HG02798 (cell line): ENCODE measurements at regions not wholly inside any gene's neighbourhood (a gene's known extent, or its start where the extent isn't known, plus 50 kb on each side); places are given as distances from the start of the nearest gene placed in this dataset.
A peak's percentile ranks its signal among the peaks of the same experiment; 100 is the strongest.

Experiments
- ATAC-seq: cut with Tn5 transposase; IDR thresholded peaks from one replicate; pipeline ENCODE4 v1.9.1; 2021; ENCODE audit warnings: mild to moderate bottlenecking; ENCODE audit not compliant: unreplicated experiment, poor library complexity

DNA sequence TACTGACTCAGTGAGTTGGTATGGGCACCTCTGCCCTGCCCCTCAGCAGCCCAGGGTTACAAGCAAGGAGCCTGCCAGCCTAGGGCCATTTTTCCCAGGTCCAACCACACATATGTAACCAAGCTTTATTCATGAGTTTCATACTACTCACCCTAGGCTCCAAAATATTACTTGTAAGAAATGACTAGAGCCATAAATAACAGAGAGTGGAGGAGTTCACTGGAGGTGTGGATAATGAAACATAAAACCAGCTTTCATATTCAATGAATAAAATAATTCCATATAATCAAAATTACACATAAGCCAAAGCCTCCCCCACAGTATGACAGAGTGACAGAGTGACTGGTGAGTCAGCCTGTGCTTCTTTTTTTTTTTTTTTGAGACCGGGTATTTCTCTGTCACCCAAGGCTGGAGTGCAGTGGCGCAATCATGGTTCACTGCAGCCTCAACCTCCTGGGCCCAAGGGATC lies 229.8 kb upstream of the SASH1 start:
- ATAC-seq = no peak

DNA sequence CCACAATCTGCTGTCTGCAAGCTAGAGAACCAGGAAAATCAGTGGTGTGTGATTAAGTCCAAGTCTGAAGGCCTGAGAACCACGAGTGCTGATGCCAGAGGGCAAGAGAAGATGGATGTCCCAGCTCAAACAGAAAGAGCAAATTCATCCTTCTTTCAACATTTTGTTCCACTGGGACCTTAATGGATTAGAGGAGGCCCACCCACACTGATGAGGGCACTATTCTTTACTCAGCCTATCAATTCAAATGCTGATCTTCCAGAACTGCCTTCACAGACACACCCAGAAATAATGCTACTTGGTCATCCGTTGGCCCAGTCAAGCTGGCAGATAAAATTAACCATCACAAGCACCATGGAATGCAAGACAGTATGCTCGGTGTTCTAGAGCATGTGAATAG lies 226.6 kb upstream of the SASH1 start:
- no peak for ATAC-seq

DNA sequence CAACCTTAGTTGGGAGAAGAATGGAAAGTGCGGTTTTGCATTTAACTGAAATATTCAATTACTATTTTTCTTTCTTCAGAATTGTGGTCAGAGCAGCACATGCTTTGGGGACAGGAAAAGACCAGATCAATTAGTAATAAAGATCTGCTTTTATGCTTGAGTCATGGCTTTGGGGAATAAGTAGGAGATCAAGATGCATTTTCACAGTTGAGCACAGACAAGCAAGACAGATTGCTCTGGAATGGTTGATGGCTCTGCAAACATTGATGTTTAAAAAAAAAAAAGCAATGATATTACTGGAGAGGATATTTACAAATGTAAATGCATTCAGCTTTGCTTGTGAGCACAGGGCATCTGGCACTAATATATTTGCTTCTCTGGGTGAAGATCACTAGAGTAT lies 224.4 kb upstream of the SASH1 start:
- ATAC-seq = no peak

DNA sequence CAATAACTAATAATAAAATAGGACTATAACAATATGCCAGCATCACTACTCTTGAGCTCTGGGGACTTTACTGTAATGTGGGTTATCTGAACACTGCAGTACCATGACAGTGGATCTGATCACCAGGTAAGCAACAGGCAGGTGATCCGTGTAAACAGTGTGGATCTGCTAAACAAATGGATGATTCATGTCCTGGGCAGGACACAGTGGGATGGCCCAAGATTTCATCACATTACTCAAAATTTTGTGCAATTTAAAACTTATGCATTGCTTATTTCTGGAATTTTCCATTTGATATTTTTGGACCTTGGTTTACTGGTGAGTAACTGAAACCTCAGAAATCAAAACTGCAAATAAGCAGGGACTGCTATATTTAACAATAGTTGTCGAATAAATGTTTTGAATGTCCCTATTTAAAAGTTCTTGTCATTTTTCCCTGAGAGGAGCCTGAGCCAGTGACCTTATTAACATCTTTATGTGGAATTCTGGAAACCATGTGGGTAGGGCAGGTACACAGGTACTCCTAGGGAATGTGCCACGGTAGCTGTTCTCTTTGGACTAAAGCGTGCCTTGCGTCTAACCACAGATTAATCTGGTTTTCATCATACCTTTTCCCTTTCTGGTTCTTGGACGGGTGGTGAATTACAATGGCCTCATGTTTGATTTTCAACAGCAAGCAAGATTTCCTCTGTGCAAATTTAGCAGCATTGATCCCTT lies 214.5 kb upstream of the SASH1 start:
- ATAC-seq = no peak

DNA sequence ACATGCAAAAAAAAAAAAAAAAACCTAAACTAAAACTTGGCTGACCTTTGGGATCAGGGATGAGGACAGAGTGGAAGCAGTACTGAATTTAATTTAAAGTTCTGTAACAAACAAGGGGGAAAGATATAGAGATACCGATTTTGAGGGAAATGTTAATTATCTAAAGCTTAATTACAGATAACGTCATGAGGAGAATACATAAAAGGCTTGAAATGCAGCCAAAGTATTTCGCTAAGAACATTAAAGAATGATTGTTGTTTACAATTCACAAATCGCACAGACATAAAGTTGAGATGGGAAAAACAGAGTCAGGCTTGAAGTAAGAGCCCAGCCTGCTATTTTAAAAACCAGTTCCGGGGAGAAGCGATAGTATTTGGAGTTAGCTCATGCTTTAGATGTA lies 208.0 kb upstream of the SASH1 start:
- ATAC-seq = no peak

DNA sequence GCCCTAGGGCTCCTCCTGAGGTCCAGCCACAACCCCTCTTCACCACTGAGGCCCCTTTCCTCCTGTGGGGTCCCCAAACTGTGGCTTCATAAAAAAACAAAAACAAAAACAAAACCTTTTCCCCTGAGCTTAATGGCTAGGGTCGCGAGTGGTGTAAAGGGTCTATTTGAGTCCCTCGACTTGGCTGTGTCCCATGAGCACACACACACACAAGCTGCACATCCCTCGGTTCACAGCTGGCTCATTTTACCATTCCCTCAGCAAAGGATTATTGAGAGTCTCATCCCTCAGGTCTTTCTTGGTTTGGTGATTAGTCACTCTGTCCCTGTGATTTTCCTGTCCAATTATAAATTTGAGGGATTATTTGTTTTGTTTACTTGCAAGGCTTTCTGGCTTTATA lies 206.1 kb upstream of the SASH1 start:
- ATAC-seq = no peak

DNA sequence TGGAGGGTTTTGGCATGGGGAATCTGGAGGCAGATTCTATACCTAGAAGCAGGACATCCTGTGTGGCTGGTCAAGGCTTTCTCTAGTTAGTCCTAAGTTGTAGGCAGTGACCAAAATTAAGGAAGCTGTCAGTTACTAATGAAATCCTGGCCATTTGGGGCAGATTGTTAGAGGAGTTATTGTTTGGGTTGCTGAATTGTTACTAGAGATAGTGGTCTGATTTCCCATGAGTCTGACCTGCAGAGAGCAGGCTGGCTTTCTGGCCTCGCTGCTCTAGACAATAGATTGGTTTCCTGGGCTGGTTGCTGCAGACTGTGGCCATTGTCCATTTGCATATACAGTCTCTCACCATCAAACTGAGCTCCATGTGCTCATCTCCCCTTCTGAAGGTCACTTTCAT lies 205.0 kb upstream of the SASH1 start:
- ATAC-seq = no peak

DNA sequence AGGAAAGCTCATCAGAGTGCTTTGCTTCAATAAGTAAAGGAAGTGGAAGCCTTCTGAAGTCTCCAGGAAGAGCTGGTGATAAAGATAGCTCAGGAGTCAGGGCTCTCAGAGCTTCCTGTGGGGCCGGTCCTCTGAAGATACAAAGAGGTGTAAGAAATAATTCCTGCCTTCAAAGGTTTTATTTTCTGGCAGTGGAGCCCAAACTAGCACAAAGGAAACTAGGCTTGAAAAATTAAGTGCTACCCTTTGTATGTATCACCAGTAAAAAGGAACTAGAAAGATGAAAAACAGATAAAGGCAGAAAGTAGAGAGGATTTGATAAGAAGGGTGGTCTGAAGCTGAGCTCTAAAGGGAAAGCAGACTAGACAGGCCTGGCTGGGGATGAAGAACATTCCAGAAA lies 204.1 kb upstream of the SASH1 start:
- no peak for ATAC-seq

DNA sequence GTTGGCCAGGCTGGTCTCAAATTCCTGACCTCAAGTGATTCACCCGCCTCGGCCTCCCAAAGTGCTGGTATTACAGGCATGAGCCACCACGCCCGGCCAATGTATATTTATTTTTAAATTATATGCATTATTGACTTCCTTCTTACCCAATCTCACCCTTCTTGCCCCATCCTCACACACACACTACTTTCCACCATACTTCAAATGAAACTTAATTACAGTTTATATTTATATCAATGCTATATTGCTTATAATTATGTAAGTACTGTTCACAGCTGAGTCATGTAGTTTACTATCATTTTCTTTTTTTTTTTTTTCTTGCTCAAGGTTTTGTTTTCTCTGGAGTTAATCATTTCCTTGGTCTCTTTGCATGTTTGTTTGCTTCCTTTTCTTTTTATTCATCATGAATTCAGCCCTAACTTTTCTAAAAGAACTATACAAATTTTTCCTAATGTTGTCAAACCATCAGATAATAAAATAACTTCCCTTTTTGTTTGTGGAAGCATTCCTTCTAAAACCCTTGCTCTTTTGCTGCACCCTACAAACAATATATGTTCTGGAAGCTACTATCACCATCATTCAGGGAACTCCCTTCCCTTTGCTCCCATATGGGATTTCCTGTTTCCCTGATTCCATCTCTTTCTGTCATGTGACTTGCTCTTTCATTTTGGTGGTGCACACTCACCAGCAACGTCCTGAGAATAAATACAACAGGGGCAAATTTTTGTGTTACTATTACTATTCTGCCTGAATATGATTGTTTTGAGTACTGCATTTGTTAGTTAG lies 201.7 kb upstream of the SASH1 start:
- ATAC-seq = no peak

DNA sequence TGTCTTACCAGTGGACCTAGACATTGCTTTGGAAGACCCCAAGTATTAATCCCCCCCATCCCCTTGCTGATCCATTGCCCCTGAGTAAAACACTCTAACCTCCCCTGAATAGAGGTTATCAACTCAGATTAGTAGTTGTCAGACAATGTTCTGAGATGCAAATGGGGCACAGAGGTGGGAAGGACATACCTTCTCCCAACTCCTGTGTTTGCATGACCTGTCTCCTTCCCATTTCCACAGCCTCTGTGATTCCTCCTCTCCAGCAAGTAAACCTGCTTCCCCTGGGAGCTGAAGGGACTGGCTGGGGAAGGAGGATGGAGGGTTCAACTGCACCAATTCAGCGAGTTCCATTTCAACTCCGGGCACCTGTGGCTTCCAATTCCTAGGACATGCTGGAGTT lies 199.8 kb upstream of the SASH1 start:
- no peak for ATAC-seq

DNA sequence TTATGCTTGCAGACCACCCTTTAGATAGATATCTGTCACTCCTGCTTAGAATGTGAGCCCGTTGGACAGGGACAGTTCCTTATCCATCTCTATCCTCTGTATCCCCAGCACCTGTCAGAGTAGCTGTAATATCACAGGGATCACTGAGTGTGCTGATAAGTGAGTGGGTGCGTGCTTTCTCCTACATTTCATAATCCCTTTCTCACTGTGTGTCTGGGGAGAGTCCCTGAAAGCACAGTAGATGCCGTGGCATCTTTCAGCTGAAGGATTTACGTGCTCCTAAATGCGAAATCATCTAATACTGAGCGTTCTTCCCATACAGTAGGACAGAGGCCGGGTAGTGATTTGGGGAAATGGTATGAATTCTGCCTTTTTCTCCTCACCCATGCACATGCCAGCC lies 198.9 kb upstream of the SASH1 start:
- ATAC-seq = no peak

DNA sequence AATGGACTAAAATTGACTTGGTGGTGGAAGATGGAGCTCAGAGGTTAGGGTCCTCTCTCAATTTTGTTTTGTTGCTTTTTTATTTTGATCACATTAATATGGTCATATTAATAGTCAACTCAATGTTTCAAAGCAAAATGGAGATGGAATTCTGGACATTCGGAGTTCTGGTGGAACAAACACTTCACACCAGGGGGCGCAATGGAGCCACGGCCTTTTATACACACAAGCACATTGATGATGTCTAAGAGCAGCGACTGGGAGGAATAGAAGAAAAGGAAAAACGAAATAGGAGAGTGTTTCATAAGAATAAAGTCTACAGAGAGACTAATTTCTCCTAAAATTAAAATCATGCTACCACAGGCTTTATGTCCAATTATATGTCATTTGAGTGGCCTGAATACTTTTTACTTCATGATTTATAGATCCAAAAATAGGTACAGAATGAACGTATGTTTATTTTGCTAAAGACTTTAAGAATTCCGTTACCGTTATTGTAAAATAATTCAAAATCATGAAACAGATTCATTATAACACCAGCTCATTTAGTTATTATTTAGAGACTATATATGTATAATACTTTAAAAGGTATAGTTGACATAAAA lies 197.6 kb upstream of the SASH1 start:
- peak; percentile 81 for ATAC-seq

DNA sequence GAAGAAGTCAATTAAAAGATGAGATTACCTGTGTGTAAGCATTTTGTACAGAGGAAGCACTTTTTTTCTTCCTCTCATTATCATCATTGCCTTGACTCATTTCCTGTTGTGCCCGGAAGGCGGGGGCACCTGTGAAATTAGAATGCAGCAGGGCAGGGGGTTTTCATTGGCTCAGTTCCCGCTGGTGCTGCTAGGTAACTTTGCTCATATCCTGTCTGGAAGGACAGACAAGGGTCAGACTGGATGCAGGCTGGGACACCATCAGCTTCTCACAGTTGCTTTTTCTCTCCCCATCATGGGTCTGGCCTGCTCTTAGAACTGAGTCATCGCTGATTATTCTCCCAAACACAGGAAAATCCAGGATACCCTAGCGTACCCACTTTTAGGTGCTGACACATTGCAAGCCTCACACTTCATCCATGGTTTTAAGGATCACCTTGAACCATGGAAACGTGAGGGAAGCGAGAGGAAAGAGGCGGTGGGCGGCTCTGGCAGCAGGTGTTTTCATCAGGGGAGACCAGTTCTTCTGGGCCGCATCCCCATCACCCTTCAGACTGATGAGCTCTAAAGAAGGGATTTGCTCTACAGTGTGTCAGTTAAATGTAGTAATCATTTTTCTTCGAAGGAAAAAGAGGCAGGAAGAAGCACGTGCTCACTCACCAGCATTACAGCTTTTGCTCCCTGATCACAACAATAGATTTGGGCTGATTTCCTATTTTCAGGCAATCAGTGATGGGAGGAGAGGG lies 195.7 kb upstream of the SASH1 start:
- no peak for ATAC-seq

DNA sequence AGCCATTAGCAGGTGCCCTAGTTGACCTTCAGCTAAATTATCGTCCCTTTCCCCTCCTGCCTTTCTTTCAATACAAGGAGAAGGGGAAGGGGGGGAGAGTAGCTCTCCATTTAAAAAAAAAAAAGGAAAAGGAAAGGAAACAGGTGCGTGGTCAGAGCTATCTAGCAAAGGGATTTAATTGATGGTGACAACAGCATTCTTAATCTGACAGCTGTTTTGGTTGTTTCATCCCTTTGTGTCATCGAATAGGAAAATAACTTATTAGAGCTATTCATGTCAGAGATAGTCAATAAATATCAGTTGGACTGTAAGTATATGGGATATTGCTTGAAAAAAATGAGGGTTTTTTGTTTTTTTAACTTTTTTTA lies 195.2 kb upstream of the SASH1 start:
- ATAC-seq = no peak

DNA sequence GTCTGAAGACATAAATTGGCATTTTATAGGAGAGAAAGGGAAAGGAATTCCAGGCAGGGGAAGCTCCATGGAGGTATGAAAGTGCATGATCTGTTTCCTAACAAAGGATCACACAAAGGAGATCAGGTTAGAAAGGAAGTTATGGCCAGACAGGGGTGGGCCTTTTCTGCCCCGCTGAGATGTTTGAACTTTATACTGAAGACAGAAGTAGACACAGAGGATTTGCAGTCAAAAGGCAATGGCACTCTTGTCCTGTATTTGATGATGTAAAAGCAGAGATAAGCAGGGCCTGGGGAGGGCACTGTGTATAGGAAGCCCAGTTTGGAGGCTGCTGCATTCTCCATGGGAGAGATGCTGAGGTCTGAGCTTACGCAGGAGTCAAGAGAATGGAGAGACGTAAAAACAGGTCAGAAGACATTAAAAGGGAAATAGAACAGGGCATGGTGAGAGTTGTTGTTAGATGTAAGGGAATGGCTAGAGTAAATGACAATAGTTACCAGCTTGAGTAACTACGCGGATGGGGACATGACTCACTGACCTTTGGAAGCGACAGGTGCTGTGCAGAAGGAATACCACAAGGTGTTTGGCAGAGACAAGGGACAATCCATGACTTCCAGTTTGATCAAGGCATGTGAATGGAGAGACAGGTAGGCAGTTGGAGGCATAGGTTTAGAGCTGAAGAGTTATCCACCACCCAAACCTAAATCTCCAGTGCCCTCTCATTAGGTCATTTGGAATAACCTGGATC lies 190.6 kb upstream of the SASH1 start:
- no peak for ATAC-seq

DNA sequence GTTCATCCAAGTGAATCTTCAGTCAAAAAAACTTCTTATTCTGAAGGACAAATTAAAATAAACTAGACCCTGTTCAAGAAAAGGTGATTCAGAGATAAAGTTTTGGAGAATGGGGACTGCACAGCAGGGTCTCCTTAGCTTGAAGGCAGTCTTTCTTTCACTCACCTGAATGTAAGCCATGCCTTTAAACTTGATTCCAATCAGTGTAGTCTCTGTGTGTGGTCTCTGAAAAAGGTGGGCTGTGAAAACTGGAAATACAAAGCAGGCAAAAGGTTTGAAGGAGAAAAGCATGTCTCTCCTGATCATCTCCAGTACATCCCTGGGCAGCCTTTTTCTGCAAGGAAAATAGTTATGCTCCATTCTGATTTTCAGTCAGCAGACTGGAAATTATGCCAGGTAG lies 188.0 kb upstream of the SASH1 start:
- ATAC-seq = no peak

DNA sequence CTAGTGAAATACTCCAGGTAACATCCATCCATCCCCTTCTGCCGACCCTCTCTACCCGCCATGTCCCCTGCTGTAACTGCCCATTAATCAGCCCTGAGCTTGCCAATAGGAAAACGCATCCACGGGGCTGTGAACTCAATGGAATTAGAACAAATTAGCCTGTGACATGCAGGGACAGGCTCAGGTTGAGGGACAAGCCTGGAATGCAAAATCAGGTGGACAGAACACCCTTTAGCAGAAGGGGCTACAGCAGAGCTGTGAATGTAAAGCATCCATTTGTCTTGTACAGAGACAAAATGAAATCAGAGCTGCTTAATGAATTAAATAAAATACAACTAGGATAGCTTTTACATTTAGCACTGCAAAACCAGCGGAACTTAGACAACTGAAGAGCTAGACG lies 187.3 kb upstream of the SASH1 start:
- ATAC-seq = no peak

DNA sequence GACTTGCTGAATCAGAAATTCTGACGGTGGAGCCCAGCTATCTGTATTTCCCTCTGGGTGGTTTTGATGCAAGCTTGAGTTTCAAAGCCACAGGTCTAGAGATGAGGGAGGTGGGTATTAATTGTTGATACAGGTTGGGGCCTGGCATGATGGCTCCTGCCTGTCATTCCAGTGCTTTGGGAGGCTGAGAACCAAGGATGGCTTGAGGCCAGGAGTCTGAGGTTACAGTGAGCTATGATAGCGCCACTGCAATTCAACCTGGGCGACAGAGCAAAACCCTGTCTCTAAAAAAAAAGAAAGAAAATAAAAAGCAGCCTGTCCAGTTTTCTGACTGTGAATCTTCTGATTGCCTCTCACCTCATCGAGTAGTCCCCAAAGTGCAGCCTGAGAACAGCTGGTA lies 184.8 kb upstream of the SASH1 start:
- ATAC-seq = no peak

DNA sequence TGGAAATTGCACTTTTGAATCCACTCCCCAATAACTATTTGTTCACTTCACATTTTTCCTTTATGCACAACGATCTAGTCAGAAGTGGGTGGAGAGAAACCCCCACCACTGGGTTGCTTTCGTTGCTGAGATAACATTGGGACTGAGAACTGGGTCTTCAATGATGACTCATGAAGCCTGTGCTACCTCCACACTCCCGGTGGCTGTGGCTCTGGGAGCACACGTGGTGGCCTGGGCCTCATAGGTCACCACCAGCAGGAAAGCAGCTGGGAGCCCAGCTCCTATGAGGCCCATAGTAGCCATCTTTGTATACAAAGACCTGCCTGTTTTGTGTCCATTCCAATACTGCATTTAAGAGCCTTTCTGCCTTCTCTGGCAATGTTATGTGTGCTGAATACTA lies 178.0 kb upstream of the SASH1 start:
- ATAC-seq = no peak

DNA sequence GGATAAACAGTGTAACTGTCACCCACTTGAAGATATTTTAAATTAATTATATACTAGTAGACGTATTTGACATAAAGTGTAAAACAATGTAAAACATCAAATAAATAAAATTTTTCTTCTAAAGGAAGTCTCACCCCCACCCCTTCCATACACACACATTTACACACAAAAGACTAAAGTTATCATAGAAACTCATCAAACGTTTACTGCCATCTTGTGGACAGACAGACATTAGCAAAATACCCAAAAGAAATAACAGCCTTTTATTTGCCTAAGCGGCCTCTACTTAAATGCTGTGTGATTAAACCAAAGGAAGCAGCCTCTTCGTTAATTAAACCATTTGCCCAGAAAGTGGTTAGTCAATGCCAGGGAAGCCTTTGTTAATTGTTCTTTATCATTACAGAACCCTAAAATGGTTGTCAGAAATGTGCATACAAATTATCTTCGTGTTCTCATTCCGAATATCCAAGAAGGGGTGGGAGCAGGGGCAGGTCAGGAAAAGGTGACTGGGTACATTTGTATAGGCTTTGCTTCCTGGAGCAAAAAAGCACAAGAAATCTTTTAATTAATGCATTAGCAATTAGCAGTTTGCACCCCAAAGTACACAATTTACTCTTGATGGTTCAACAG lies 176.2 kb upstream of the SASH1 start:
- ATAC-seq = no peak
